AG04450 (cell line): ENCODE measurements at regions not wholly inside any gene's neighbourhood (a gene's known extent, or its start where the extent isn't known, plus 50 kb on each side); places are given as distances from the start of the nearest gene placed in this dataset.

Experiments
- CTCF ChIA-PET: fragments of 300-600, 350-600 bp; formaldehyde crosslinking; extraction: SDS; loops from one replicate; lab custom pipeline; 2022; ENCODE audit warnings: antibody characterized with exemption, inconsistent platforms; lab: Charles Lee
- POLR2A ChIA-PET: fragments of 350-600 bp; formaldehyde crosslinking; extraction: SDS; loops from one replicate; lab custom pipeline; 2021; ENCODE audit warnings: antibody characterized with exemption, inconsistent platforms; lab: Yijun Ruan, JAX
- DNase-seq: peaks from one replicate; pipeline ENCODE4 v3.0.0-alpha.2; 2011; ENCODE audit warnings: low read depth, low spot score
- H3K27ac ChIP-seq: one replicate; pipeline ENCODE4 v1.5.1; 2012; ENCODE audit warnings: low read depth, low read length, control low read depth
- H3K27me3 ChIP-seq: one replicate; pipeline ENCODE4 v1.6.0; 2012; ENCODE audit warnings: low read length; ENCODE audit not compliant: control insufficient read depth, insufficient read depth
- H3K4me3 ChIP-seq: 2 replicates; pipeline ENCODE4 v1.5.1; 2011; ENCODE audit warnings: mild to moderate bottlenecking, low read depth, low read length, control low read depth
- H3K9me3 ChIP-seq: 2 replicates; pipeline ENCODE4 v1.5.1; 2012; ENCODE audit warnings: low read length; ENCODE audit not compliant: control insufficient read depth, insufficient read depth
- TF ChIP-seq, protein P1 (sequence below): IDR thresholded peaks from 2 replicates; pipeline ENCODE4 v1.5.1; 2011; ENCODE audit warnings: low read depth, low read length, control low read depth, inconsistent platforms

GRCh38 chr2:22497789-22498188 is 887.2 kb upstream of the KLHL29 start:
- TF ChIP-seq, protein P1, sequence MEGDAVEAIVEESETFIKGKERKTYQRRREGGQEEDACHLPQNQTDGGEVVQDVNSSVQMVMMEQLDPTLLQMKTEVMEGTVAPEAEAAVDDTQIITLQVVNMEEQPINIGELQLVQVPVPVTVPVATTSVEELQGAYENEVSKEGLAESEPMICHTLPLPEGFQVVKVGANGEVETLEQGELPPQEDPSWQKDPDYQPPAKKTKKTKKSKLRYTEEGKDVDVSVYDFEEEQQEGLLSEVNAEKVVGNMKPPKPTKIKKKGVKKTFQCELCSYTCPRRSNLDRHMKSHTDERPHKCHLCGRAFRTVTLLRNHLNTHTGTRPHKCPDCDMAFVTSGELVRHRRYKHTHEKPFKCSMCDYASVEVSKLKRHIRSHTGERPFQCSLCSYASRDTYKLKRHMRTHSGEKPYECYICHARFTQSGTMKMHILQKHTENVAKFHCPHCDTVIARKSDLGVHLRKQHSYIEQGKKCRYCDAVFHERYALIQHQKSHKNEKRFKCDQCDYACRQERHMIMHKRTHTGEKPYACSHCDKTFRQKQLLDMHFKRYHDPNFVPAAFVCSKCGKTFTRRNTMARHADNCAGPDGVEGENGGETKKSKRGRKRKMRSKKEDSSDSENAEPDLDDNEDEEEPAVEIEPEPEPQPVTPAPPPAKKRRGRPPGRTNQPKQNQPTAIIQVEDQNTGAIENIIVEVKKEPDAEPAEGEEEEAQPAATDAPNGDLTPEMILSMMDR = no peak
- CTCF ChIA-PET = no interaction called here

GRCh38 chr2:22499082-22499839 is 885.7 kb upstream of the KLHL29 start:
- no peak for DNase-seq
- no peaks in the 10 kb centered on the region for H3K27me3 ChIP-seq
- TF ChIP-seq, protein P1 = no peak
- ChIA-PET POLR2A (no interaction called here), CTCF (no interaction called here)
- H3K4me3 ChIP-seq = no peak overlapping the region
- no peak overlapping the region for H3K27ac ChIP-seq
- no peaks in the 10 kb centered on the region; the same call in 1 of the 2 replicates for H3K9me3 ChIP-seq

More at GRCh38 chr2:22497789-22498188, 887.2 kb upstream of the KLHL29 start:
- Histone ChIP-seq H3K9me3 (peaks cover under 1% of the 10 kb centered on the region; the same call in 1 of the 2 replicates), H3K27ac (no peak overlapping the region), H3K4me3 (no peak overlapping the region), H3K27me3 (no peaks in the 10 kb centered on the region)
- POLR2A ChIA-PET = no interaction called here
- DNase-seq = no peak

GRCh38 chr2:22500555-22500935 is 884.4 kb upstream of the KLHL29 start:
- no peak overlapping the region for H3K4me3 ChIP-seq
- no peak overlapping the region for H3K27ac ChIP-seq
- no peaks in the 10 kb centered on the region; the same call in 1 of the 2 replicates for H3K9me3 ChIP-seq
- POLR2A ChIA-PET = no interaction called here
- no peak for DNase-seq
- CTCF ChIA-PET = no interaction called here
- no peaks in the 10 kb centered on the region for H3K27me3 ChIP-seq
- TF ChIP-seq, protein P1 = no peak

- Histone ChIP-seq H3K27ac (no peak overlapping the region), H3K9me3 (no peaks in the 10 kb centered on the region; the same call in 1 of the 2 replicates), H3K4me3 (no peak overlapping the region), H3K27me3 (no peaks in the 10 kb centered on the region)
- ChIA-PET POLR2A (no interaction called here), CTCF (no interaction called here)
- TF ChIP-seq, protein P1 = no peak
- DNase-seq = no peak
Measured at GRCh38 chr2:22501851-22502250, 883.1 kb upstream of the KLHL29 start.

- POLR2A ChIA-PET = no interaction called here
- CTCF ChIA-PET = interaction anchor here (0.5 kb wide), 1 partner anchor 542 kb away, joined by 3 read pairs; no protein-coding TSS in a partner anchor
Measured at GRCh38 chr2:22513563-22513962, 871.4 kb upstream of the KLHL29 start.

More at GRCh38 chr2:22513563-22513962, 871.4 kb upstream of the KLHL29 start:
- no peak overlapping the region for H3K4me3 ChIP-seq
- no peak for DNase-seq
- no peaks in the 10 kb centered on the region; the same call in 1 of the 2 replicates for H3K9me3 ChIP-seq
- H3K27ac ChIP-seq = no peak overlapping the region
- TF ChIP-seq, protein P1 = no peak
- H3K27me3 ChIP-seq = no peaks in the 10 kb centered on the region
